ENCODE measurements at regions not wholly inside any gene's neighbourhood (a gene's known extent, or its start where the extent isn't known, plus 50 kb on each side); places are given as distances from the start of the nearest gene placed in this dataset.

DNA sequence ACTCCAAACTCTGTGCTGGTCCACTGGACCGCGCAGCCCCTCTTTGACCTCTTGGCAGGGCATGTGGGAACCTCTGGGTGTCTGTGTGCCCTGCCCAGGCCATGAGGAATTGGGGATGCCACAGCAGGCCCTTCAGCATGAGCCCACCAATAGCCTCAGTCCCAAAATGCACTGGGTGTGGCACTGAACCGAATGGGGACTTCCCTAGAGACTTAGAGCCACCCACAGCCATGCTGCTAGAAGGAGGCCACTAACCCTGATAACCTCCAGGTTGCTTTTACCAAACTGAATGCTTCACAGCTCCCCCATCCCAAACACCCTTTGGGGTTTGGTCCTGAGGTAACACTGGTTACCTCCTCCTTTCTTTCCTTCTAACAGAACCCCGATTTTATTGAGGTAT lies 302.7 kb downstream of the PIK3R1 start:
- TF ChIP-seq POLR2A (IDR thresholded peaks at IDR 0.05), result no peak
- TF ChIP-seq, protein P1, sequence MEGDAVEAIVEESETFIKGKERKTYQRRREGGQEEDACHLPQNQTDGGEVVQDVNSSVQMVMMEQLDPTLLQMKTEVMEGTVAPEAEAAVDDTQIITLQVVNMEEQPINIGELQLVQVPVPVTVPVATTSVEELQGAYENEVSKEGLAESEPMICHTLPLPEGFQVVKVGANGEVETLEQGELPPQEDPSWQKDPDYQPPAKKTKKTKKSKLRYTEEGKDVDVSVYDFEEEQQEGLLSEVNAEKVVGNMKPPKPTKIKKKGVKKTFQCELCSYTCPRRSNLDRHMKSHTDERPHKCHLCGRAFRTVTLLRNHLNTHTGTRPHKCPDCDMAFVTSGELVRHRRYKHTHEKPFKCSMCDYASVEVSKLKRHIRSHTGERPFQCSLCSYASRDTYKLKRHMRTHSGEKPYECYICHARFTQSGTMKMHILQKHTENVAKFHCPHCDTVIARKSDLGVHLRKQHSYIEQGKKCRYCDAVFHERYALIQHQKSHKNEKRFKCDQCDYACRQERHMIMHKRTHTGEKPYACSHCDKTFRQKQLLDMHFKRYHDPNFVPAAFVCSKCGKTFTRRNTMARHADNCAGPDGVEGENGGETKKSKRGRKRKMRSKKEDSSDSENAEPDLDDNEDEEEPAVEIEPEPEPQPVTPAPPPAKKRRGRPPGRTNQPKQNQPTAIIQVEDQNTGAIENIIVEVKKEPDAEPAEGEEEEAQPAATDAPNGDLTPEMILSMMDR (IDR thresholded peaks at IDR 0.05), result no peak

Measured in lower leg skin (tissue), 3 donors.